H1 (cell line): ENCODE measurements at regions not wholly inside any gene's neighbourhood (a gene's known extent, or its start where the extent isn't known, plus 50 kb on each side); places are given as distances from the start of the nearest gene placed in this dataset.

Experiments used
- JUND ChIP-seq: IDR thresholded peaks from 2 replicates; pipeline ENCODE4 v1.6.1; 2011; ENCODE audit warnings: mild to moderate bottlenecking, improper control_type of control experiment, low read length
- KDM1A ChIP-seq: fragments of 200-600, 300-600 bp; sonication (generic); IDR thresholded peaks from 2 replicates; pipeline ENCODE4 v1.7.1; 2016; ENCODE audit warnings: mild to moderate bottlenecking, low read length, borderline replicate concordance
- NANOG ChIP-seq: IDR thresholded peaks from 2 replicates; pipeline ENCODE4 v1.6.1; 2011; ENCODE audit warnings: low read length, low read depth, mild to moderate bottlenecking, inconsistent platforms; ENCODE audit not compliant: insufficient read depth, poor library complexity, severe bottlenecking
- POLR2A ChIP-seq, 2 experiments: IDR thresholded peaks; 1 replicate in 1 of 2; 2 replicates in 1 of 2; pipeline ENCODE4 v1.6.1; 2011; ENCODE audit warnings: low read depth in 2 of 2, low read length in 2 of 2, mild to moderate bottlenecking in 2 of 2; ENCODE audit errors: control extremely low read depth in 1 of 2
- RBBP5 ChIP-seq: IDR thresholded peaks from 2 replicates; pipeline ENCODE4 v1.7.1; 2012; ENCODE audit warnings: low read depth, mild to moderate bottlenecking, inconsistent platforms, low read length, moderate library complexity, borderline replicate concordance
- SIN3A ChIP-seq, 2 experiments: IDR thresholded peaks in 1 of 2; conservative IDR thresholded peaks in 1 of 2; 2 replicates each; pipeline ENCODE4 v1.6.1; 2011 to 2012; ENCODE audit warnings: low read length in 2 of 2, improper control_type of control experiment in 1 of 2, low read depth in 1 of 2, mild to moderate bottlenecking in 1 of 2
- SP4 ChIP-seq: IDR thresholded peaks from 2 replicates; pipeline ENCODE4 v1.6.1; 2012; ENCODE audit warnings: low read length, inconsistent platforms
- SRF ChIP-seq: IDR thresholded peaks from 2 replicates; pipeline ENCODE4 v1.6.1; 2011; ENCODE audit warnings: mild to moderate bottlenecking, low read depth, low read length, moderate library complexity
- TF ChIP-seq, protein P1 (sequence below): fragments of 300-600 bp; sonication (generic); IDR thresholded peaks from 2 replicates; pipeline ENCODE4 v1.7.1; 2012; ENCODE audit warnings: low read length, moderate library complexity, mild to moderate bottlenecking, inconsistent platforms; ENCODE audit not compliant: insufficient replicate concordance

DNA sequence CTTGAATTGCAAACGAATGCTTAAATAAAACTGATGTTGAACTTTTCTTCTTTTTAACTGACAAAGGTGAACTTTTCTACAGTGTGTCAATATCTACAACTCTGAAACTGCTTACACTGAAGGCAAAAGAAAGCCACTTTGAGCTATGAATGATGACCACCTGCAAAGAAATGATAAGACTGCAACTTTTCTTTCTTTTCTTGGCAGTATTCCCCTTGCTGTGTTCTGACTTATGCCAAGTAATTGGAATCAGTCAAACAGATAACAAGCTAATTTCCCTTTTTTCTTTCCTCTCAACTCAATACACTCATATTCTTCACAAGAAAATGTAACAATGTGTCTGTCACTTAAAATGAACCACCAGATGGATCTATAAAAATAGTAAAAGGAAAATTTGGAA lies 588.1 kb upstream of the BRINP3 start (continued):
- TF ChIP-seq, protein P1, sequence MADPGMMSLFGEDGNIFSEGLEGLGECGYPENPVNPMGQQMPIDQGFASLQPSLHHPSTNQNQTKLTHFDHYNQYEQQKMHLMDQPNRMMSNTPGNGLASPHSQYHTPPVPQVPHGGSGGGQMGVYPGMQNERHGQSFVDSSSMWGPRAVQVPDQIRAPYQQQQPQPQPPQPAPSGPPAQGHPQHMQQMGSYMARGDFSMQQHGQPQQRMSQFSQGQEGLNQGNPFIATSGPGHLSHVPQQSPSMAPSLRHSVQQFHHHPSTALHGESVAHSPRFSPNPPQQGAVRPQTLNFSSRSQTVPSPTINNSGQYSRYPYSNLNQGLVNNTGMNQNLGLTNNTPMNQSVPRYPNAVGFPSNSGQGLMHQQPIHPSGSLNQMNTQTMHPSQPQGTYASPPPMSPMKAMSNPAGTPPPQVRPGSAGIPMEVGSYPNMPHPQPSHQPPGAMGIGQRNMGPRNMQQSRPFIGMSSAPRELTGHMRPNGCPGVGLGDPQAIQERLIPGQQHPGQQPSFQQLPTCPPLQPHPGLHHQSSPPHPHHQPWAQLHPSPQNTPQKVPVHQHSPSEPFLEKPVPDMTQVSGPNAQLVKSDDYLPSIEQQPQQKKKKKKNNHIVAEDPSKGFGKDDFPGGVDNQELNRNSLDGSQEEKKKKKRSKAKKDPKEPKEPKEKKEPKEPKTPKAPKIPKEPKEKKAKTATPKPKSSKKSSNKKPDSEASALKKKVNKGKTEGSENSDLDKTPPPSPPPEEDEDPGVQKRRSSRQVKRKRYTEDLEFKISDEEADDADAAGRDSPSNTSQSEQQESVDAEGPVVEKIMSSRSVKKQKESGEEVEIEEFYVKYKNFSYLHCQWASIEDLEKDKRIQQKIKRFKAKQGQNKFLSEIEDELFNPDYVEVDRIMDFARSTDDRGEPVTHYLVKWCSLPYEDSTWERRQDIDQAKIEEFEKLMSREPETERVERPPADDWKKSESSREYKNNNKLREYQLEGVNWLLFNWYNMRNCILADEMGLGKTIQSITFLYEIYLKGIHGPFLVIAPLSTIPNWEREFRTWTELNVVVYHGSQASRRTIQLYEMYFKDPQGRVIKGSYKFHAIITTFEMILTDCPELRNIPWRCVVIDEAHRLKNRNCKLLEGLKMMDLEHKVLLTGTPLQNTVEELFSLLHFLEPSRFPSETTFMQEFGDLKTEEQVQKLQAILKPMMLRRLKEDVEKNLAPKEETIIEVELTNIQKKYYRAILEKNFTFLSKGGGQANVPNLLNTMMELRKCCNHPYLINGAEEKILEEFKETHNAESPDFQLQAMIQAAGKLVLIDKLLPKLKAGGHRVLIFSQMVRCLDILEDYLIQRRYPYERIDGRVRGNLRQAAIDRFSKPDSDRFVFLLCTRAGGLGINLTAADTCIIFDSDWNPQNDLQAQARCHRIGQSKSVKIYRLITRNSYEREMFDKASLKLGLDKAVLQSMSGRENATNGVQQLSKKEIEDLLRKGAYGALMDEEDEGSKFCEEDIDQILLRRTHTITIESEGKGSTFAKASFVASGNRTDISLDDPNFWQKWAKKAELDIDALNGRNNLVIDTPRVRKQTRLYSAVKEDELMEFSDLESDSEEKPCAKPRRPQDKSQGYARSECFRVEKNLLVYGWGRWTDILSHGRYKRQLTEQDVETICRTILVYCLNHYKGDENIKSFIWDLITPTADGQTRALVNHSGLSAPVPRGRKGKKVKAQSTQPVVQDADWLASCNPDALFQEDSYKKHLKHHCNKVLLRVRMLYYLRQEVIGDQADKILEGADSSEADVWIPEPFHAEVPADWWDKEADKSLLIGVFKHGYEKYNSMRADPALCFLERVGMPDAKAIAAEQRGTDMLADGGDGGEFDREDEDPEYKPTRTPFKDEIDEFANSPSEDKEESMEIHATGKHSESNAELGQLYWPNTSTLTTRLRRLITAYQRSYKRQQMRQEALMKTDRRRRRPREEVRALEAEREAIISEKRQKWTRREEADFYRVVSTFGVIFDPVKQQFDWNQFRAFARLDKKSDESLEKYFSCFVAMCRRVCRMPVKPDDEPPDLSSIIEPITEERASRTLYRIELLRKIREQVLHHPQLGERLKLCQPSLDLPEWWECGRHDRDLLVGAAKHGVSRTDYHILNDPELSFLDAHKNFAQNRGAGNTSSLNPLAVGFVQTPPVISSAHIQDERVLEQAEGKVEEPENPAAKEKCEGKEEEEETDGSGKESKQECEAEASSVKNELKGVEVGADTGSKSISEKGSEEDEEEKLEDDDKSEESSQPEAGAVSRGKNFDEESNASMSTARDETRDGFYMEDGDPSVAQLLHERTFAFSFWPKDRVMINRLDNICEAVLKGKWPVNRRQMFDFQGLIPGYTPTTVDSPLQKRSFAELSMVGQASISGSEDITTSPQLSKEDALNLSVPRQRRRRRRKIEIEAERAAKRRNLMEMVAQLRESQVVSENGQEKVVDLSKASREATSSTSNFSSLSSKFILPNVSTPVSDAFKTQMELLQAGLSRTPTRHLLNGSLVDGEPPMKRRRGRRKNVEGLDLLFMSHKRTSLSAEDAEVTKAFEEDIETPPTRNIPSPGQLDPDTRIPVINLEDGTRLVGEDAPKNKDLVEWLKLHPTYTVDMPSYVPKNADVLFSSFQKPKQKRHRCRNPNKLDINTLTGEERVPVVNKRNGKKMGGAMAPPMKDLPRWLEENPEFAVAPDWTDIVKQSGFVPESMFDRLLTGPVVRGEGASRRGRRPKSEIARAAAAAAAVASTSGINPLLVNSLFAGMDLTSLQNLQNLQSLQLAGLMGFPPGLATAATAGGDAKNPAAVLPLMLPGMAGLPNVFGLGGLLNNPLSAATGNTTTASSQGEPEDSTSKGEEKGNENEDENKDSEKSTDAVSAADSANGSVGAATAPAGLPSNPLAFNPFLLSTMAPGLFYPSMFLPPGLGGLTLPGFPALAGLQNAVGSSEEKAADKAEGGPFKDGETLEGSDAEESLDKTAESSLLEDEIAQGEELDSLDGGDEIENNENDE: no peak
- no peak for TF ChIP-seq SRF
- TF ChIP-seq KDM1A: no peak
- no peak for TF ChIP-seq SP4
- TF ChIP-seq JUND: no peak
- no peak for TF ChIP-seq NANOG
- no peak for TF ChIP-seq SIN3A (conservative IDR thresholded peaks at IDR 0.05 in 1 of 2, IDR thresholded peaks at IDR 0.05 in 1 of 2; ENCODE audit: low read depth in 1 of 2, low read length in 2 of 2)
- no peak for TF ChIP-seq RBBP5
- TF ChIP-seq POLR2A (IDR thresholded peaks at IDR 0.05; ENCODE audit: control extremely low read depth in 1 of 2, low read depth in 2 of 2, low read length in 2 of 2): no peak
